HepG2 (cell line): ENCODE measurements at regions not wholly inside any gene's neighbourhood (a gene's known extent, or its start where the extent isn't known, plus 50 kb on each side); places are given as distances from the start of the nearest gene placed in this dataset.
A peak's percentile ranks its signal among the peaks of the same experiment; 100 is the strongest.

Experiments
- AGO2 ChIP-seq: fragments of 200-400 bp; formaldehyde crosslinking; optimal IDR thresholded peaks from 2 replicates; pipeline ENCODE3; 2017; ENCODE audit warnings: mild to moderate bottlenecking, low read depth, low read length, moderate library complexity
- FOXJ3 ChIP-seq: sonication (generic); formaldehyde crosslinking; IDR thresholded peaks from 2 replicates; pipeline ENCODE4 v1.4.0; 2020; ENCODE audit warnings: missing genetic modification reagents, mild to moderate bottlenecking, borderline replicate concordance
- GATA4 ChIP-seq: sonication (generic); IDR thresholded peaks from 2 replicates; pipeline ENCODE4 v1.6.1; 2016; ENCODE audit warnings: antibody characterized with exemption, low read depth, borderline replicate concordance
- HHEX ChIP-seq: IDR thresholded peaks from 2 replicates; pipeline ENCODE4 v1.6.1; 2016; ENCODE audit warnings: control low read depth
- MIER3 ChIP-seq: IDR thresholded peaks from 2 replicates; pipeline ENCODE4 v1.6.1; 2016; ENCODE audit warnings: missing compliant biosample characterization, borderline replicate concordance
- MYC ChIP-seq: sonication (generic); formaldehyde crosslinking; IDR thresholded peaks from 2 replicates; pipeline ENCODE4 v1.9.0; 2021; ENCODE audit warnings: missing genetic modification reagents, borderline replicate concordance
- PTBP1 ChIP-seq: fragments of 200-400 bp; formaldehyde crosslinking; IDR thresholded peaks from 2 replicates; pipeline ENCODE4 v1.6.1; 2018; ENCODE audit warnings: low read length, low read depth; ENCODE audit not compliant: poor library complexity, severe bottlenecking
- RXRB ChIP-seq: IDR thresholded peaks from 2 replicates; pipeline ENCODE4 v1.6.1; 2016; ENCODE audit warnings: borderline replicate concordance, missing genetic modification reagents, missing compliant biosample characterization
- SALL1 ChIP-seq: sonication (generic); formaldehyde crosslinking; IDR thresholded peaks from 2 replicates; pipeline ENCODE4 v1.8.0; 2022; ENCODE audit warnings: mild to moderate bottlenecking, missing genetic modification reagents
- SMARCC2 ChIP-seq: fragments of 450-650 bp; IDR thresholded peaks from 2 replicates; pipeline ENCODE4 v1.6.1; 2017; ENCODE audit warnings: antibody characterized with exemption, mild to moderate bottlenecking
- ZNF841 ChIP-seq: sonication (generic); formaldehyde crosslinking; IDR thresholded peaks from 2 replicates; pipeline ENCODE4 v1.8.1; 2023; ENCODE audit warnings: missing genetic modification reagents, borderline replicate concordance
- TF ChIP-seq, protein P1 (sequence below): sonication (generic); formaldehyde crosslinking; IDR thresholded peaks from 2 replicates; pipeline ENCODE4 v1.5.0; 2020; ENCODE audit warnings: mild to moderate bottlenecking, missing genetic modification reagents, borderline replicate concordance
- TF ChIP-seq, protein P2 (sequence below): sonication (generic); formaldehyde crosslinking; IDR thresholded peaks from 2 replicates; pipeline ENCODE4 v1.8.0; 2022; ENCODE audit warnings: missing genetic modification reagents, mild to moderate bottlenecking, borderline replicate concordance
- TF ChIP-seq, protein P3 (sequence below): sonication (generic); formaldehyde crosslinking; IDR thresholded peaks from 2 replicates; pipeline ENCODE4 v1.4.0; 2020; ENCODE audit warnings: missing genetic modification reagents
- TF ChIP-seq, protein P4 (sequence below): sonication (generic); formaldehyde crosslinking; IDR thresholded peaks from 2 replicates; pipeline ENCODE4 v1.4.0; 2020; ENCODE audit warnings: missing genetic modification reagents
- TF ChIP-seq, protein P5 (sequence below): sonication (generic); formaldehyde crosslinking; conservative IDR thresholded peaks from 2 replicates; pipeline ENCODE4 v1.4.0; 2020; ENCODE audit warnings: mild to moderate bottlenecking, missing genetic modification reagents, moderate library complexity
- TF ChIP-seq, protein P6 (sequence below): sonication (generic); formaldehyde crosslinking; IDR thresholded peaks from 2 replicates; pipeline ENCODE4 v1.8.1; 2023; ENCODE audit warnings: mild to moderate bottlenecking, missing genetic modification reagents

DNA sequence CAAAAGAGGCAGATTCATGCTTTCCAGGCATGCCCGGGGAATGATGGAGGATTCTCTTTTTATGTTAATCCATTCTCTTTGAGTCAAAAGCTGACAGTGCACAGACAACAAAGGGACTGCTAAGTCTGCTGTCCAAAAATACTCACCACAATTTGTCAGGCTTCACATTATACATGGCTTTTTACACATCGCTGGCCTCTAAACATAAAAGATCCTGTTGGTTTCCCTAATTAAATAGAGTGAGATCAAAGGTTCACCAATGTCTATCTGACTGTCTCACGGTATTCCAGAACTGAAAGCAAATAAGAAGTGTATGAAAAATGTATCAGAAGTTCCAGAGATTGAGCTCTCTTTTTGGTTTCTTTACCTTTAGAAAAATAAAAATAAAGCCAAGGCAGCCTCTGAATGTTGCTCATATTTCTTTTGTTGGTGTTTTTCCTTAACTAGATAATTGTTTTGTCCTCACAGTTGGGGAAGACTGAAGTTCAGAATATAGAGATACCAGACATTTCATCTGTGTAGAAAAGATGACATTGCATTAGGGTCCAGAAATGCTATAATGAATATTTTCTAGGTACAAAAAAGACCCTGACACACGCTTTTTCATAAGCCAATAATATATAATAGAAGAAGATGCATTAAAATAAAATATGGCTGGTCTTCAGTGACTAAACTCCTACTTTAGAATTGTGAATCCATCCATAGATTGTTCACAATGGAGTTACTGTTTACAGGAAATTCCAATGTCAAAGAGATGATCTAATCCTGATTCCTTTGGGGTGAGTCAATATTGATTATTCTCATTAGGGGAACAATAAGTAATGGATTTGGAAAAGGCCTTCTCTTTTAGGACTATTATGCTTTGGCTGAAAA is 688.2 kb upstream of the CDH6 start (continued):
- TF ChIP-seq, protein P1, sequence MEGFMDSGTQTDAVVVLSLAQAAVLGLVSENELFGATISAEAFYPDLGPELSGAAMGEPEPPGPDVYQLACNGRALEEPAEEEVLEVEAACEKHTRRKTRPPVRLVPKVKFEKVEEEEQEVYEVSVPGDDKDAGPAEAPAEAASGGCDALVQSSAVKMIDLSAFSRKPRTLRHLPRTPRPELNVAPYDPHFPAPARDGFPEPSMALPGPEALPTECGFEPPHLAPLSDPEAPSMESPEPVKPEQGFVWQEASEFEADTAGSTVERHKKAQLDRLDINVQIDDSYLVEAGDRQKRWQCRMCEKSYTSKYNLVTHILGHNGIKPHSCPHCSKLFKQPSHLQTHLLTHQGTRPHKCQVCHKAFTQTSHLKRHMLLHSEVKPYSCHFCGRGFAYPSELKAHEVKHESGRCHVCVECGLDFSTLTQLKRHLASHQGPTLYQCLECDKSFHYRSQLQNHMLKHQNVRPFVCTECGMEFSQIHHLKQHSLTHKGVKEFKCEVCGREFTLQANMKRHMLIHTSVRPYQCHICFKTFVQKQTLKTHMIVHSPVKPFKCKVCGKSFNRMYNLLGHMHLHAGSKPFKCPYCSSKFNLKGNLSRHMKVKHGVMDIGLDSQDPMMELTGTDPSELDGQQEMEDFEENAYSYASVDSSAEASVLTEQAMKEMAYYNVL (CRISPR knock-in tag), result 0 out of 2 replicates have a peak, but pooled peaks have one; percentile 49
- peak; percentile 75 for TF ChIP-seq RXRB
- peak; percentile 85; the same call in 1 of the 2 replicates for TF ChIP-seq FOXJ3 (CRISPR knock-in tag)
- TF ChIP-seq, protein P2, sequence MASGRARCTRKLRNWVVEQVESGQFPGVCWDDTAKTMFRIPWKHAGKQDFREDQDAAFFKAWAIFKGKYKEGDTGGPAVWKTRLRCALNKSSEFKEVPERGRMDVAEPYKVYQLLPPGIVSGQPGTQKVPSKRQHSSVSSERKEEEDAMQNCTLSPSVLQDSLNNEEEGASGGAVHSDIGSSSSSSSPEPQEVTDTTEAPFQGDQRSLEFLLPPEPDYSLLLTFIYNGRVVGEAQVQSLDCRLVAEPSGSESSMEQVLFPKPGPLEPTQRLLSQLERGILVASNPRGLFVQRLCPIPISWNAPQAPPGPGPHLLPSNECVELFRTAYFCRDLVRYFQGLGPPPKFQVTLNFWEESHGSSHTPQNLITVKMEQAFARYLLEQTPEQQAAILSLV (CRISPR knock-in tag), result no peak
- TF ChIP-seq ZNF841, result no peak
- 0 out of 2 replicates have a peak, but pooled peaks have one; percentile 62 for TF ChIP-seq MIER3 (CRISPR knock-in tag)
- TF ChIP-seq MYC (CRISPR knock-in tag), result no peak
- TF ChIP-seq, protein P3, sequence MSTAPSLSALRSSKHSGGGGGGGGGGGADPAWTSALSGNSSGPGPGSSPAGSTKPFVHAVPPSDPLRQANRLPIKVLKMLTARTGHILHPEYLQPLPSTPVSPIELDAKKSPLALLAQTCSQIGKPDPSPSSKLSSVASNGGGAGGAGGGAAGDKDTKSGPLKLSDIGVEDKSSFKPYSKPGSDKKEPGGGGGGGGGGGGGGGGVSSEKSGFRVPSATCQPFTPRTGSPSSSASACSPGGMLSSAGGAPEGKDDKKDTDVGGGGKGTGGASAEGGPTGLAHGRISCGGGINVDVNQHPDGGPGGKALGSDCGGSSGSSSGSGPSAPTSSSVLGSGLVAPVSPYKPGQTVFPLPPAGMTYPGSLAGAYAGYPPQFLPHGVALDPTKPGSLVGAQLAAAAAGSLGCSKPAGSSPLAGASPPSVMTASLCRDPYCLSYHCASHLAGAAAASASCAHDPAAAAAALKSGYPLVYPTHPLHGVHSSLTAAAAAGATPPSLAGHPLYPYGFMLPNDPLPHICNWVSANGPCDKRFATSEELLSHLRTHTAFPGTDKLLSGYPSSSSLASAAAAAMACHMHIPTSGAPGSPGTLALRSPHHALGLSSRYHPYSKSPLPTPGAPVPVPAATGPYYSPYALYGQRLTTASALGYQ (CRISPR knock-in tag), result peak; percentile 92
- no peak for TF ChIP-seq PTBP1
- TF ChIP-seq, protein P4, sequence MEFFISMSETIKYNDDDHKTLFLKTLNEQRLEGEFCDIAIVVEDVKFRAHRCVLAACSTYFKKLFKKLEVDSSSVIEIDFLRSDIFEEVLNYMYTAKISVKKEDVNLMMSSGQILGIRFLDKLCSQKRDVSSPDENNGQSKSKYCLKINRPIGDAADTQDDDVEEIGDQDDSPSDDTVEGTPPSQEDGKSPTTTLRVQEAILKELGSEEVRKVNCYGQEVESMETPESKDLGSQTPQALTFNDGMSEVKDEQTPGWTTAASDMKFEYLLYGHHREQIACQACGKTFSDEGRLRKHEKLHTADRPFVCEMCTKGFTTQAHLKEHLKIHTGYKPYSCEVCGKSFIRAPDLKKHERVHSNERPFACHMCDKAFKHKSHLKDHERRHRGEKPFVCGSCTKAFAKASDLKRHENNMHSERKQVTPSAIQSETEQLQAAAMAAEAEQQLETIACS (CRISPR knock-in tag), result no peak
- no peak for TF ChIP-seq AGO2
- TF ChIP-seq SMARCC2, result peak; percentile 69; the same call in 1 of the 2 replicates
- TF ChIP-seq GATA4, result peak; percentile 74; the same call in 1 of the 2 replicates
- TF ChIP-seq, protein P5, sequence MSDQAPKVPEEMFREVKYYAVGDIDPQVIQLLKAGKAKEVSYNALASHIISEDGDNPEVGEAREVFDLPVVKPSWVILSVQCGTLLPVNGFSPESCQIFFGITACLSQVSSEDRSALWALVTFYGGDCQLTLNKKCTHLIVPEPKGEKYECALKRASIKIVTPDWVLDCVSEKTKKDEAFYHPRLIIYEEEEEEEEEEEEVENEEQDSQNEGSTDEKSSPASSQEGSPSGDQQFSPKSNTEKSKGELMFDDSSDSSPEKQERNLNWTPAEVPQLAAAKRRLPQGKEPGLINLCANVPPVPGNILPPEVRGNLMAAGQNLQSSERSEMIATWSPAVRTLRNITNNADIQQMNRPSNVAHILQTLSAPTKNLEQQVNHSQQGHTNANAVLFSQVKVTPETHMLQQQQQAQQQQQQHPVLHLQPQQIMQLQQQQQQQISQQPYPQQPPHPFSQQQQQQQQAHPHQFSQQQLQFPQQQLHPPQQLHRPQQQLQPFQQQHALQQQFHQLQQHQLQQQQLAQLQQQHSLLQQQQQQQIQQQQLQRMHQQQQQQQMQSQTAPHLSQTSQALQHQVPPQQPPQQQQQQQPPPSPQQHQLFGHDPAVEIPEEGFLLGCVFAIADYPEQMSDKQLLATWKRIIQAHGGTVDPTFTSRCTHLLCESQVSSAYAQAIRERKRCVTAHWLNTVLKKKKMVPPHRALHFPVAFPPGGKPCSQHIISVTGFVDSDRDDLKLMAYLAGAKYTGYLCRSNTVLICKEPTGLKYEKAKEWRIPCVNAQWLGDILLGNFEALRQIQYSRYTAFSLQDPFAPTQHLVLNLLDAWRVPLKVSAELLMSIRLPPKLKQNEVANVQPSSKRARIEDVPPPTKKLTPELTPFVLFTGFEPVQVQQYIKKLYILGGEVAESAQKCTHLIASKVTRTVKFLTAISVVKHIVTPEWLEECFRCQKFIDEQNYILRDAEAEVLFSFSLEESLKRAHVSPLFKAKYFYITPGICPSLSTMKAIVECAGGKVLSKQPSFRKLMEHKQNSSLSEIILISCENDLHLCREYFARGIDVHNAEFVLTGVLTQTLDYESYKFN (CRISPR knock-in tag), result peak; percentile 80
- TF ChIP-seq HHEX, result peak; percentile 84
- peak; percentile 56; the same call in 1 of the 2 replicates for TF ChIP-seq SALL1 (CRISPR knock-in tag)
- TF ChIP-seq, protein P6, sequence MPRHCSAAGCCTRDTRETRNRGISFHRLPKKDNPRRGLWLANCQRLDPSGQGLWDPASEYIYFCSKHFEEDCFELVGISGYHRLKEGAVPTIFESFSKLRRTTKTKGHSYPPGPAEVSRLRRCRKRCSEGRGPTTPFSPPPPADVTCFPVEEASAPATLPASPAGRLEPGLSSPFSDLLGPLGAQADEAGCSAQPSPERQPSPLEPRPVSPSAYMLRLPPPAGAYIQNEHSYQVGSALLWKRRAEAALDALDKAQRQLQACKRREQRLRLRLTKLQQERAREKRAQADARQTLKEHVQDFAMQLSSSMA, result no peak
